PC-9 (cell line): ENCODE measurements at regions not wholly inside any gene's neighbourhood (a gene's known extent, or its start where the extent isn't known, plus 50 kb on each side); places are given as distances from the start of the nearest gene placed in this dataset.

Source experiments
- BruUV-seq: library from RNA; stranded (reverse); fragments of 400-500 nt; replicated peaks from 2 replicates; lab custom pipeline; 2021; lab: Mats Ljungman, UMichigan
- CTCF ChIA-PET: fragments of 300-600 bp; sonication (Branson Sonifier 250); formaldehyde crosslinking; loops from one replicate; lab custom pipeline; 2022; ENCODE audit warnings: antibody characterized with exemption; lab: Charles Lee
- POLR2A ChIA-PET: fragments of 300-600 bp; sonication (Branson Sonifier 250); formaldehyde crosslinking; loops from one replicate; lab custom pipeline; 2022; ENCODE audit warnings: antibody characterized with exemption; ENCODE audit not compliant: unreplicated experiment; lab: Charles Lee
- DNase-seq, 2 experiments: peaks; one replicate each; pipeline versions ENCODE4 v3.0.0 to v3.0.0-alpha.2; 2015 to 2022; ENCODE audit warnings: mixed read lengths in 1 of 2
- H2AFZ ChIP-seq: fragments of 200-600 bp; sonication (generic); 2 replicates; pipeline ENCODE4 v1.8.1; 2017; ENCODE audit warnings: antibody characterized with exemption
- H3F3A ChIP-seq: fragments of 200-600 bp; sonication (generic); 2 replicates; pipeline ENCODE4 v1.8.1; 2017; ENCODE audit warnings: antibody characterized with exemption, mild to moderate bottlenecking, low read depth; ENCODE audit not compliant: insufficient read depth
- H3K27ac ChIP-seq: fragments of 200-600 bp; sonication (generic); 2 replicates; pipeline ENCODE4 v1.6.1; 2016; ENCODE audit warnings: mixed run types
- H3K27me3 ChIP-seq: fragments of 200-600 bp; sonication (generic); 2 replicates; pipeline ENCODE4 v1.6.1; 2016; ENCODE audit warnings: low read depth, mixed run types; ENCODE audit not compliant: insufficient read depth
- H3K36me3 ChIP-seq: fragments of 200-600 bp; sonication (generic); 2 replicates; pipeline ENCODE4 v1.6.1; 2016; ENCODE audit warnings: low read depth, mixed run types
- H3K4me1 ChIP-seq: fragments of 200-600 bp; sonication (generic); replicated peaks from 2 replicates; pipeline ENCODE4 v1.6.1; 2016; ENCODE audit warnings: mixed run types; ENCODE audit not compliant: insufficient read depth
- H3K4me2 ChIP-seq: fragments of 200-600 bp; sonication (generic); 2 replicates; pipeline ENCODE4 v1.6.1; 2017; ENCODE audit warnings: mixed run types
- H3K4me3 ChIP-seq: fragments of 200-600 bp; sonication (generic); 2 replicates; pipeline ENCODE4 v1.6.1; 2016; ENCODE audit warnings: mixed run types
- H3K79me2 ChIP-seq: fragments of 200-600 bp; sonication (generic); 2 replicates; pipeline ENCODE4 v1.6.1; 2017; ENCODE audit warnings: low read depth, mixed run types
- H3K9me2 ChIP-seq: fragments of 200-600 bp; sonication (generic); 2 replicates; pipeline ENCODE4 v1.8.1; 2017; ENCODE audit warnings: mild to moderate bottlenecking; ENCODE audit not compliant: insufficient read depth
- H3K9me3 ChIP-seq: fragments of 200-600 bp; sonication (generic); 2 replicates; pipeline ENCODE4 v1.8.1; 2016; ENCODE audit warnings: low read depth; ENCODE audit not compliant: insufficient read depth
- H4K20me1 ChIP-seq: fragments of 200-600 bp; sonication (generic); 2 replicates; pipeline ENCODE4 v1.8.1; 2017; ENCODE audit not compliant: insufficient read depth
- EZH2 ChIP-seq: fragments of 200-600 bp; sonication (generic); IDR thresholded peaks from 2 replicates; pipeline ENCODE4 v1.8.0; 2017; ENCODE audit warnings: antibody characterized with exemption, low read depth
- intact Hi-C: fragments of 100-400 bp; cut with micrococcal nuclease; formaldehyde crosslinking; loops from one replicate; pipeline ENCODE4 v1.10.0; 2022; ENCODE audit not compliant: unreplicated experiment
- TF ChIP-seq, protein P1 (sequence below): fragments of 200-600 bp; sonication (generic); conservative IDR thresholded peaks from 2 replicates; pipeline ENCODE4 v1.6.1; 2017; ENCODE audit warnings: mixed run types, antibody characterized with exemption, mild to moderate bottlenecking, moderate library complexity

DNA sequence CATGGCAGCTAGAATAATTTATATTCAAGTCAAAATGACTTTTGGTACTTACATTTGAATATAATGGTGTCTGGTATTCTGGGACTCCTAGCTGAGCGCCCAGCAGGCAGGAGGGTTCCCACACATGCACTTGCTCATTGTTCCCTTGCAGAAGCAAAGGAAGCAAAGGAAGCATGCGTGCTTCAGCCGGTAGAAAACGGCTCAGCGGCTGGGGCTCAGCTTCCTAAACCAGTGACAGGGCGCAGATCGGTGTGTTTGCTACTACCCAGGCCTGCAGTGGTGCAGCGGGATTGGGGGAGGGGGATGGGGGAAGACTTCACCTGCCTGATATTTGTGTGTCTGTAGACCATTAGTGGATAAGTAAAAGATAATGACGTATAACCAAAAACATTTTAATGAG, 978.3 kb upstream of the TENM3 start:
- no peak for TF ChIP-seq EZH2
- TF ChIP-seq, protein P1, sequence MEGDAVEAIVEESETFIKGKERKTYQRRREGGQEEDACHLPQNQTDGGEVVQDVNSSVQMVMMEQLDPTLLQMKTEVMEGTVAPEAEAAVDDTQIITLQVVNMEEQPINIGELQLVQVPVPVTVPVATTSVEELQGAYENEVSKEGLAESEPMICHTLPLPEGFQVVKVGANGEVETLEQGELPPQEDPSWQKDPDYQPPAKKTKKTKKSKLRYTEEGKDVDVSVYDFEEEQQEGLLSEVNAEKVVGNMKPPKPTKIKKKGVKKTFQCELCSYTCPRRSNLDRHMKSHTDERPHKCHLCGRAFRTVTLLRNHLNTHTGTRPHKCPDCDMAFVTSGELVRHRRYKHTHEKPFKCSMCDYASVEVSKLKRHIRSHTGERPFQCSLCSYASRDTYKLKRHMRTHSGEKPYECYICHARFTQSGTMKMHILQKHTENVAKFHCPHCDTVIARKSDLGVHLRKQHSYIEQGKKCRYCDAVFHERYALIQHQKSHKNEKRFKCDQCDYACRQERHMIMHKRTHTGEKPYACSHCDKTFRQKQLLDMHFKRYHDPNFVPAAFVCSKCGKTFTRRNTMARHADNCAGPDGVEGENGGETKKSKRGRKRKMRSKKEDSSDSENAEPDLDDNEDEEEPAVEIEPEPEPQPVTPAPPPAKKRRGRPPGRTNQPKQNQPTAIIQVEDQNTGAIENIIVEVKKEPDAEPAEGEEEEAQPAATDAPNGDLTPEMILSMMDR = no peak
- Histone ChIP-seq H3K4me1 (no peaks in the 10 kb centered on the region), H3K4me3 (no peak overlapping the region), H2AFZ (no peak overlapping the region), H3K79me2 (no peaks in the 10 kb centered on the region), H3K9me2 (no peaks in the 10 kb centered on the region), H4K20me1 (no peaks in the 10 kb centered on the region), H3K4me2 (no peak overlapping the region), H3K27ac (no peak overlapping the region), H3K27me3 (no peaks in the 10 kb centered on the region), H3F3A (no peaks in the 10 kb centered on the region), H3K36me3 (no peaks in the 10 kb centered on the region), H3K9me3 (no peaks in the 10 kb centered on the region)
- intact Hi-C loops = no loop called here
- ChIA-PET POLR2A (no interaction called here), CTCF (no interaction called here)
- DNase-seq = no peak
- no TSS peak for BruUV-seq

DNA sequence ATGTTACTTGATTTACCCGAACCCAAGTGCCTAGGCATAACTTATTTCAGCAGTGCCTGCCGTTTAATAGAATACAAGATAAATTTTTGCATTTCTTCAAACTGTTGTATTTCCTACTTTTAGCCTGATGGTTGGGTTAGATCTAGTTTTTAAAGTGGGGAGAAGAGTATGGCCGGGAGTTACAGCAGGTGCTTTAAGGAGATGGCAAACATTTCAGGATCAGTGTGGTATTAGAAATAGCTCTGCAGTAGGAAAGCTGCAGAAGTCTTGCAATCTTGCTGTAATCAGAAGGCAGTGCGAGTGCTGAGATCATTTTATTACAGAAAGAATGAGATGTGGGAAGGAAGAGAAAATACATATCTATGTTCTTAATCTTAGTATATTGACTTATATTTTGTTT, 977.8 kb upstream of the TENM3 start:
- Histone ChIP-seq H3K9me3 (no peaks in the 10 kb centered on the region), H3K79me2 (no peaks in the 10 kb centered on the region), H3F3A (no peaks in the 10 kb centered on the region), H3K27ac (no peak overlapping the region), H2AFZ (no peak overlapping the region), H3K9me2 (no peaks in the 10 kb centered on the region), H3K4me1 (no peaks in the 10 kb centered on the region), H3K4me3 (no peak overlapping the region), H3K4me2 (no peak overlapping the region), H3K27me3 (no peaks in the 10 kb centered on the region), H3K36me3 (no peaks in the 10 kb centered on the region), H4K20me1 (no peaks in the 10 kb centered on the region)
- intact Hi-C loops = no loop called here
- TF ChIP-seq, protein P1 = no peak
- POLR2A ChIA-PET = no interaction called here
- no TSS peak for BruUV-seq
- CTCF ChIA-PET = no interaction called here
- DNase-seq = no peak

DNA sequence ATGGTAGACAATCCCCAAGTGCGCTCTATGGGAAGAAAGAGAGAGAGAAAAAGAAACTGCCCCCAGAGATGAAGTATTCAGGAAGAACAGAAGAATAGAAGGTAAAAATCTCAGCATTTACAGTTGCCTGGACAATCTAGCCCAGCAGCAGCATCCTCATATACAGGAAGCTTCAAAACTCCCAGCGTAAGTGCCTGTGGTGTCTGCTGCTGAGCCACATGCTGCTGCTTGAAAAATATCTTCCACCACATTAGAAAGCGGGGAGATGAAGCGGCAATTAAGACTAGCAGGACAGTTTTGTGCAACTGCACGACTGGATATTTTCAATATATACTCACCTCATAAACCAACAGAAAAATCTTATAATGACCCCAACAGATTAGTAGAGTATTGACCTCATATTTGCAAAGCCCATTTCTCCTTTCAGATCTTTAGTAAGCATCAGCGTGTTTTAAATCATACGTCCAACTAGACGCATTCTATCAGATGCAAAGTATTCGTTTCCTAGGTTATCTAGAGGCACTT, 972.0 kb upstream of the TENM3 start:
- no peak for DNase-seq
- Histone ChIP-seq H3K27ac (no peak overlapping the region), H3K9me3 (no peaks in the 10 kb centered on the region), H3K79me2 (no peaks in the 10 kb centered on the region), H3K4me3 (no peak overlapping the region), H3K9me2 (no peaks in the 10 kb centered on the region), H3F3A (no peaks in the 10 kb centered on the region), H3K36me3 (no peaks in the 10 kb centered on the region), H3K4me2 (no peak overlapping the region), H3K4me1 (no peaks in the 10 kb centered on the region), H3K27me3 (no peaks in the 10 kb centered on the region), H4K20me1 (no peaks in the 10 kb centered on the region), H2AFZ (no peak overlapping the region)
- no TSS peak for BruUV-seq
- ChIA-PET CTCF (no interaction called here), POLR2A (no interaction called here)
- TF ChIP-seq, protein P1 = no peak
- TF ChIP-seq EZH2 = no peak
- intact Hi-C loops = no loop called here
